GM18520 (cell line): ENCODE measurements at regions not wholly inside any gene's neighbourhood (a gene's known extent, or its start where the extent isn't known, plus 50 kb on each side); places are given as distances from the start of the nearest gene placed in this dataset.
A peak's percentile ranks its signal among the peaks of the same experiment; 100 is the strongest.
"Not testable (repeated sequence)": the region's sequence is repeated elsewhere in the genome, so short reads cannot be mapped to it uniquely, and the experiment has no call there.

ENCODE experiments used
- ATAC-seq: cut with Tn5 transposase; IDR thresholded peaks from one replicate; pipeline ENCODE4 v1.9.1; 2021; ENCODE audit not compliant: unreplicated experiment

DNA sequence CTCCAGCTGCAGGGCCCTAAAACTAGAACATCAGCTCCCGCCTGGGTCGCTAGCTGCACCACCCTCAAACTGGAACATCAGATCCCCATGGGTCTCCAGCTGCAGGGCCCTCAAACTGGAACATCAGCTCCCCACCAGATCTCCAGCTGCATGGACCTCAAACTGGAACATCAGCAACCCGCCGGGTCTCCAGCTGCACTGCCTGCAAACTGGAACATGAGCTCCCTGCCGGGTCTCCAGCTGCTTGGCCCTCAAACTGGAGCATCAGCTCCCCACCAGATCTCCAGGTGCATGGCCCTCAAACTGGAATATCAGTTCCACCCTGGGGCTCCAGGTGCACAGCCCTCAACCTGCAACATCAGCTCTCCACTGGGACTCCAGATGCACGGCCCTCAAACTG is 82.7 kb downstream of the TFRC start:
- ATAC-seq = not testable (repeated sequence)

DNA sequence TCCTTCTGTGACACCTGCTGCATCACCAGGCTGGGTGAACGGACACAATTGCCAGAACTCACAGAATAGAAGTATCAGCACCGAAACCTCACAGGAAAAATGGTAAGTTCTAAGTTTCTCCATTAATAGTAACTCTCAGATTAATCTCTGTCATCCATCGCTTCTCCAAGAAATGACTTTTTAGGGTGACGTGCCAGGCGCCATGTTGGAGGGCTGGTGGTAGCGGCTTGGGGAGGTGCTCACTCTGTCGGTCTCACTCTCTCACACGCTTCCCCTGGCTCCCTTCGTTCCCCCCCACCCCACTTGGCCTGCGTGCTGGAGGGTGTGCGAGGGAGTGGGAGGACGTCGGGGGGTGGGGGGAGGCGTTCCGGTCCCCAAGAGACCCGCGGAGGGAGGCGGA is 85.6 kb downstream of the TFRC start:
- not testable (repeated sequence) for ATAC-seq

DNA sequence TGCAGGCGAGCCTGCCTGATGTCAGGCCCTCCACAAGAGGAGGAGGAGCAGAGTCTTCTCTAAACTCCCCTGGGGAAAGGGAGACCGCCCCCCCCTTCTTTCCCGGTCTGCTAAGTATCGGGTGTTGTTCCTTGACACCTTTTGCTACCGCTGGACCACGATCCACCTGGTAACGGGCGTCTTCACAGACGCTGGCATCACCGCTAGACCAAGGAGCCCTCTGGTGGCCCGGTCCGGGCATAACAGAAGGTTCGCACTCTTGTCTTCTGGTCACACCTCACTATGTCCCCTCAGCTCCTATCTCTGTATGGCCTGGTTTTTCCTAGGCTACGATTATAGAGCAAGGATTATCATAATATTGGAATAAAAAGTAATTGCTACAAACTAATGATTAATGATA is 86.0 kb upstream of the TNK2 start:
- ATAC-seq = not testable (repeated sequence)

DNA sequence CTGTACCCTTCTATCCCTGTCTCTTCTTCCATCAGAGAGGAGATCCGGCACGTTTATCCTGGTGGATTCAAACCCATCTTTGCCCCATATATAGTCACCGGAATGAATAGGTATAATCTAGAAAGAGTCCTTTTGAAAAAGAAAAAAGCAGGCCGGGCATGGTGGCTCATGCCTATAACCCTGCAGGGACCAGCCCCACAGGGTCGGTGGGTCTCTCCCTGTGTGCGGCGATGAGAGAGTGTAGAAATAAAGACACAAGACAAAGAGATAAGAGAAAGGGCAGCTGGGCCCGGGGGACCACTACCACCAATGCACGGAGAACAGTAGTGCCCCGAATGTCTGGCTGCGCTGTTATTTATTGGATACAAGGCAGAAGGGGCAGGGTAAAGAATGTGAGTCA is 85.3 kb upstream of the TNK2 start:
- ATAC-seq = not testable (repeated sequence)

DNA sequence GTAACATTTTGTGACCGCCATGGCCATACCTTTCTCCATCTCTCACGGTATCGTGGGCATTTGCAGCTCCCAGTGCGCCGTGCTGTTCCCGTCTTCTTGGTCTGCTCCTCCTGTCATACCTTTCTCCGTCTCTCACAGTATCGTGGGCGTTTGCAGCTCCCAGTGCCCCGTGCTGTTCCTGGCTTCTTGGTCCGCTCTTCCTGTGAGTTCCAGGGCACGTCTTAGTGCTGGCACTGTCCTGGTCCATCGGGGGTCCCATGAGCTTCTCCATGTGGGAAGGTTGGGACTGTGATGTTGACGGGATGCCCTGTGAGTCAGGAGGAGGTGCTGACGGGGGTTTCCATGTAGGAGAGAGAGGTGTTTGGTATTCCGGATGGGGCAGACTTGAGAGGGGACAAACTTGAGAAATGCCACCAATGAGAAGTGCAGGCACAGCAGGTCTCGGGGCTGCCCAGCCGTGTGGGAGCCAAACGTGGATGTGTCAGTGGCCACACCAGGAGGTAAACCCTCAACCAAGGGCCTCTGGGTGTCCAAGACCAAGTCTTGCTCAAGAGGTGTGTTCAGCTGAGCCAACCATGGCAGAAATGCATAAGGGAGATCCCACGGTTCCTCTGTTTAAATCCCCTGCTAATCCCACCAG is 84.7 kb upstream of the TNK2 start:
- ATAC-seq = not testable (repeated sequence)

DNA sequence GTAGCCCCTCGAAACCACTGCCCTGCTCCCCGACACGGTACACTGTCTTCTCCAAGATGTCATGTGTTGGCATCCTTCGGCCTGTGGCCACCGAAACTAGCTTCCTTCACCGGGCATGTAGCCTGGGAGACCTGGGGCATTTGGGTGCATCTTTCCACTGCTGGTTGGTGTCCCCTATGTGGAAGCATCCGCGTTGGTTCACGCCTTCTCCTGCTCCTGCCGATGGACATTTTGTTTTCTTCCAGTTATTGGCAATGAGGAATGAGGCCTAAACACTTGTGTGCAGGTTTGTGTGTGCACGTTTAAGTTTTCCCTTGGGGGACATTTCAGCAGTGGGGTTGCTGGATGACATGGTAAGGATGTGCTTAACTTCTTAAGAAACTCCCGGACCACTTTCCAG is 83.6 kb upstream of the TNK2 start:
- ATAC-seq = not testable (repeated sequence)

DNA sequence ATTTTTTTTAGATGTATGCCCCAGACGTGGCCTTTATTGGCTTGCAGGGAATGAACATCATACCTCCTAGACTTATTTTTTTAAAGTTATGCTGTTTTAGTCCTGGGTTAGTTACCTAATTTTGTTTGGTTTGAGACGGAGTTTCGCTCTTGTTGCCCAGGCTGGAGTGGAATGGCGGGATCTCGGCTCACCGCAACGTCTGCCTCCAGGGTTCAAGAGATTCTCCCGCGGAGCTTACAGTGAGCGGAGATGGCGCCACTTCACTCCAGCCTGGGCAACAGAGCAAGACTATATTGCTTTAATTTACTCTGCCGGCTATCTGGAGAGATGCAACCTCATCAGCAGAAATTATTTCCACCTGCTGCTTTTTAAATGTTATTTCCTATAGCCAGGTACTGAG is 82.9 kb upstream of the TNK2 start:
- not testable (repeated sequence) for ATAC-seq

DNA sequence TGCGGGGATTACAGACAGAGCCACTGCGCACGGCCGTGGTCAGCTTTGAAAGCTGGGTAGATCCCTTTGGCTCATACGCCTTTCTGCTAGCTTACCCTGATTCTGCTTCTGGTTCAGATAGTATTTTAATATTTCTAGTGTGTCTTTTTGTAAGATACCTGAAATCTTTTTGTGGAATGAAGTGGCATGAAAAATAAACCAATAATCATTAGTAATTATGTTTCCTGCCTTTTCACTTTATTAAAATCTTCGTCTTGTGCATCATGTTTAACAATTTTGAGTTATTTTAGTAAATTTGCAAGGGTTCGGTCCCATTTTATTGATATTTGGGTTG is 82.5 kb upstream of the TNK2 start:
- ATAC-seq = not testable (repeated sequence)

DNA sequence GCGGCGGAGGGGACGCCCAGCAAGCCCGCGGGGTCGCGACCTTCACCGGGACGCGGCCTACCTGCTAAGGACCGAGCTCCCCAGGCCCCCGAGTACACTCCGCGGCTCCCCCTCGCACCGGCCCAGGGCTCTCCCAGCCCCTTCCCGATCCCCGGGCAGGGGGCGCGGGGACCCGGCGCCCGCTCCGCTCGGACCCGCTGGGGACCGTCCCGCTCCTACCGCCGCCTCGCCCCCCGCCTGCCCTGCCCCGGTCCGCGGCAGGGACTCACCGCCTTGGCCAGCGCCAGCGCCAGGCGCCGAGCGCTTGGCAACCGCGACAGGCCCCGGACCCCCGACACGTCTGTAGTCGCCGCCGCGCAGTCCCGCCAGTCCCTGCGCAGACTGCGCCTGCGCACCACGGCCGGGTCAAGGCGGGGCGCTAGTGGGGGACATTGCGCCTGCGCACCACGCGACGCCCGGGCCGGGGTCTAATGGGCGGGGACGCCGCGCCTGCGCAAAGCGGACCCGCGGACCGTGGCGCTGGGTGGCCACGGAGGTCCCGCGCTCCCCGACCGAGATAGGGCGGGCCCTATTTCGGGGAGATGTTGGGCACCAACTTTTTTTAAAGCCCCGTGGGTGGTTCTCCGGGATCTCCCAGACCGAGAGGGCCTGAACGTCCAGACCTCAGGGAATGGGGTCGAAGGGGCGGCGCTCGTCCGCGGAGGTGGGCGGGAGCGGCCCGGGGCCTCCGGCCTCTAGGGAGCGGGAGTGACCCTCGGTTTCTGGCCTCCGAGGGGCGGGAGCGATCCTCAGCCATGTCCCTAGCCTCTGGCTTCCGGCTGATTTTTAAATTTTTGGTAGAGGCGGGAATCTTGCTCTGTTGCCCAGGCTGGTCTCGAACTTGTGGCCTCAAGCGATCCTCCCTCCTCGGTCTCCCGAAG is 81.8 kb upstream of the TNK2 start:
- ATAC-seq = peak; percentile 84

DNA sequence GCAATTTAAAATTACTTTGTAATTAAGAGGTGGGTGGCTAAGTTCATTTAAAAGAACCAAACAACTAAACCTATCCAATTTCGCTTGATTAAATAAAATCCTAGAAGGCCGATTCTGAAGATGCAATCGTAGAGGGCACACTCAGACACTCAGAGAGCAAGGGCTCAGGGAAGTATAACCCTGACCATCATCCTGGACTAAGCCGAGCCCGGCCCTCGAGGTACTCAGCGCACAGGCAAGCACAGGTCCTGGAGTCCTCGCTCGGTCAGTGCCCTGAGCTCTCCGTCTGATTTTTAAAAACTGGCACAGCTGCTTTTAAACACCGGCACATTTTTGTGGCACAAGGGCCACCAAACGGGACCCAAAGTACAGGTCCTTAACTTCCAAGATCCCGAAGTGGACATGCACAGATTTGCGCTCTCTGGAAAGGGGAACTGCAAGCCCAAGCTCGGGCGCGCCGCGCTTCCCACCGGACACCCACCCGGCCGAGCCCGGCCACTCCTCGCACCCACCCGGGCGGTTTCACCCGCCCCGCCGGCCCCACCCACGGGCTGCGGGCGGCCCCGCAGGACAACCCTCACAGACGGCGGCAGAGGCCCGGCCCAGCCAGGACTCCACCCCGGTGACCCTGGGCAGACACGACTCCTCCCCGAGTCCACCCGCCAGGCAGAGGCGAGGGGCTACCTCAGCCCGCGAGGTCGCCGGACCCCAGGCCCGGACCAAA is 81.0 kb upstream of the TNK2 start:
- peak; percentile 31 for ATAC-seq

DNA sequence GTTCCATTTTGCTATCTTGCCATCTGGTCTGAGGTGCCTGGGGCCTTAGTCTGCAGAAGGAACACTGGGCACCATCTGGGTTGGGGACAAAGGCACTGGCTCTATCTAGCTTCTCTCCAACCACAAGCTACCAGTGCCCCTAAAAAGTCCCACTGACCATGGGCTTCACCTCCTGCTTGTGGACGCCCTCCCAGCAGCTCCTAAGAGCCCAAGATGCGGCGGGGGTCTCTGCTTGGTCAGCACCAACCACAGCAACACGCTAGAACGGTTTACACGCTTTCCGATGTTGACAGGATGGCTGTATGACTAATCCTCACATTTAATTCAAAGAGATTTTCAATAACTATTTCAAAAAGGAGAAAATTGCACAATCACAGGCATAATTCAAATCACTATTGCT is 80.4 kb upstream of the TNK2 start:
- not testable (repeated sequence) for ATAC-seq

DNA sequence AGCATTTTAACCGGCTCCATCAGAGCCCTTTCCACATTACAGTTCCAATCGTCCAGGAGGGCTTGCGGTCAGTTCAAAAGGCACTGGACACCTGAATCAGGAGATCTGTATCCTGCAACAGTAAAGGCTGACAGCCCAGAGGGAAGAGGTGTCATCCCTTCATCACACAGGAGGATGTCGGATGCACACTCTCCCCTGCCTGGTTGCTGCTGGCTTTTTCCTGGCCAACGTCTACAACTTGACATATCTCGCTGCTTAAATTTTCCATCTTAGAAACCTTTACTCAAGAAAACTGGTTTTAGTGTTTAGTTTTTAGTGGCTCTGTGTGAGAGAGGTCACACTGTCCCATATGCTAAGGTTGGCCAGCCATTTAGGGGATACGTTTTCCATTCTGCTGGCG is 78.7 kb upstream of the TNK2 start:
- not testable (repeated sequence) for ATAC-seq

DNA sequence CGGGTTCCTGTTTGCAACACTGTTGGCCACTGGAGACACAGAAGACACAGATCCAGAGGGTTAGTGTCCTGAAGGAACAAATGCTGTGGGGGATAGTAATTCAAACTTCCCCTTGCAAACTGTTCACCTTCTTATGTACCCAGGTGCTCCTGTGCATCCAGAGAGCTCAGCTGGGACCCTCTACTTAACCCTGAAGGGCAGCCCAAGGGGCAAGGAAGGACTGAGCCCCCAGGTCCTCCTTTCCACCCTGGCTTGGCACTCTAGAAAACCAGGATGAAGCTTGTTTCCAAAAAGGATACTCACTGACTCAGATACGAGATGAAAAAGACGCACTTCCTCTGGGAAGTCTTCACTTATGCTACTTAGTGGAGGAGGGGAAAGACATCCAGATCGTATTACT is 78.2 kb upstream of the TNK2 start:
- not testable (repeated sequence) for ATAC-seq

DNA sequence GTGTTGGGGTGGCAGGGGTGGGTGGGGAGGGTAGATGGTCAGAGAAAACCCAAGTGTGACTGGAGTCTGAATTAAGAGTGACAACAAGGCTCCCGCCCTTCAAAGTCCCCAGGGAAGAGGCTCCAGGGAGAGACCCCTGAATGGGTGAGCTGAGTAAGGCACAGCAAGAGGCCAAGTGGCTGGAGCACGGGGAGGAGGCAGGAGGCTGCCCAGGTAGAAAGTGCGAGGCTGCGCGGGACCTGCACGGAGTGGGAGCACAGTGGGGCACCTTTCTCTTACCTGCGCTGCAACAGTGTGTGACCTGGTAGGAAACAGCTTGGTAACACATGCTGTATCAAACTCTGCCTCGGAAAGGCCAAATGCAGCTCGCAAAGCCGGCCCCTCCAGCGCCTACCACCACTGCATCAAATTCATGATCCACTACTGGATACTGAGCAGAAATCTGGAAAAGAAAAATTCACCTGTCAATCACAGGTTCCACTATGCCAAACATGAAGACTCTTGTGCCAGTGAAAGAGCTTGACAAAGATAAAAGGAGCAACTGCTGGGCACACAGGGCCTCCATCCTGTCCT is 77.1 kb upstream of the TNK2 start:
- ATAC-seq = not testable (repeated sequence)

DNA sequence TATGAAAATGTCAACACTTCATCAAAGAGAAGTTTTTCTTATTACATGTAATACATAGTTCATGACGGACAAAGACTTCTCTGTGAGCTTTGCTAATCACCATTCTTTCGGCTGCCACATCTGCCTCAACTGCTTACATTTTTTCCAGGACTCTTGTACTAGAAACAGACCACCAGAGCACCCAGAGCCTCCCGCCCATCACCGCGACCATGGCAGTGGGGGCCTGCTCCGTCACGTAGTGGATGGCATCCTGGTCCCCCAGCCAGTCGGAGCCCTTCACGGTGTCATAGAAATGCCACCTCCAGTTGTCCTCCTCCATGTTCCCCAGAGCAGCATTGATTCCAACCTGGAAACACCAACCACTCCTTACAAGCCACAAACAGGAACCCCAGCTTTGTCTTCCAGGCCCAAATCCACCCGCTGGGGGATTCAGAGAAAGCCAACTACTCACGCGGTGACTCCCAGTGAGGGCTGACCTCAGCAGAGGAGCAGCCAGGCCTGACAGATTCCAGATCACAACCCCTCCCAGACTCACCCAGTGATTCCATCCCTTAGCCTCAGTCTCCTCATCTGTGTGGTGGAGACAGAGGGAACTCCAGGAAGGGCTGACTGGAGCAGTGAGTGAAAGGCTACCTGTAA is 76.2 kb upstream of the TNK2 start:
- not testable (repeated sequence) for ATAC-seq

DNA sequence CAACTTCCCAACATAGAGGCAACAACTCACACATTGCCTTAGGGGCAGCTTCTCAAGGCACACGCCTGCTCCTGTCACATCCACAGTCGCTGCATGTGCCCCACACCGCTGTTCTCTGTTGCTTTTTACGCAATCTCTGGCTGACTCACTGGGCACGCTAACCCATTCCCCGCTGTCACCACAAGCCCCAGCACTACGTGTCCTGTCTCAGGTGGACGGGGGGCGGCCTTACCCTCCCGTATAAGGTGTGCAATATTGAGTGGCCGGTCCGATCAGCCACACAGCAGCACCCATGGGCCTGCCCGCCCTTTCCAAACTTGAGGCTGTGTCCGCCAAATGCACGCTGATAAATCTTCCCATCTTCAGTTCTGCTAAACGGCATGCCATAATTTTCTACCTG is 75.5 kb upstream of the TNK2 start:
- not testable (repeated sequence) for ATAC-seq

DNA sequence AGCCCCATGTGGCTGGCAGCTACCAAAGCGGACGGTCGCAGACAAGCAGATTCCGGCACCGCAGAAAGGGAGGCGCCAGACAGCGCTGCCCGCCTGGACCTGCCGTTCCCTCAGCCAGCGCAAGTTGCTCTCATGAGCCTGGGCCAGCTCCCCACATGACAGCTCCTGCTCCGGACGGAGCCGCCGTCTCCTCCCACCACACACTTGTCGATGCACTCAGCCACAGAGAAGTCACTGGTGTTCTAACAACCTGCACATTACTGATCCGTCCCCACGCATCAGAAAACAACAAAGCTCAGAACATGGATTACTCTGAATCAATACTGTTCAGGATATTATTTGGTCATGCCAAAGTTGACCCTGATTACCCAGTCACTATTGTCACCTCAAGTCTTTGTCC is 74.4 kb upstream of the TNK2 start:
- not testable (repeated sequence) for ATAC-seq

DNA sequence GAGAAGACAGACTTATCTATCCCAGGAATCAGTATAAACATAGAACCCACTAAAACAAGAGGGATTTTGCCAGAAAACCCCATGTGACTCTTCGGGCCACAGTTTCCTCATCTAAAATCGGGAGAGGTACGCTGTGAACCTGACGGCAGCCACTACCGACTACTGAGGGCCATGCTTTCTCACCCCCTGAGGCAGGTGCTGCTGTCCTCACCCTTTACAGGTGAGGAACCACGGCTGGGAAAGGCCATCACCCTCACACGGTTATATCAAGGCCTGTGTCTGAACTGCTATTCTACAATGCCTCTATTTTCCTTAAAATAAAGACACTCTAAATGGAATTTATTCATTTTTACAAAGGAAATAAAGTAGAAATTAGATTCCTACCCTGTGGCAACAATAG is 73.4 kb upstream of the TNK2 start:
- not testable (repeated sequence) for ATAC-seq

DNA sequence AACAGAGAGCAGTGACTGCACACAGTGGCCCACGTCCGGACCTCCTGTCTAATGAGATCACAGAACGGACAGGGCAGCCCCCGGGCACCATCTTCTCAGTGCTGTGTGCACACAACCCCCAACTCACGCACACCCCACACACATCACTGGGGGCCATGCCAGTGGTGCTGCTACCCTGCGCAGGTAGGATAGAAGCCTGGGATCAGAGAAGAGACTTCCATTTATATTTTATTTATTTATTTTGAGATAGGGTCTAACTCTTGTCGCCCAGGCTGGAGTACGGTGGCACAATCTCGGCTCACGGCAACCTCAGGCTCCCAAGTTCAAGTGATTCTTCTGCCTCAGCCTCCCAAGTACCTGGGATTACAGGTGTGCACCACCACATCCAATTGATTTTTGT is 71.5 kb upstream of the TNK2 start:
- ATAC-seq = not testable (repeated sequence)

DNA sequence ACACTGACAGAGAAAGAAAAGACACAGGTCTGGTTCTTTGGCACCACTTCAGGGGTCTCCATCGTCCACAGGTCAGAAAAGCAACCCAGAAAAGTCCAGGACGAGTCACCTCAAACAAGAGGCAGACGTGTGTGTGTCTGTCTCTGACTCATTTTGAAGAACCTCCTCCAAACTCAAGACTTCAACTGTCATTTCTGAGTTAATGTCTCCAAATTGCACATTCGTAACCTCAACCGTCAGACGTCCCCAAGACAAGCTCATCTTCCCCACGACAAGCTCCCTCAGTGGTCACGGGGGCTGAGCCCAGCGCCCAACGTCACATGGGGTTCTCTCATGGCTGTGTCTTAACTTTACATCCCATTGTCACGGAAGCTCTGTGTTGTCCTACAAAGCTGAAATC is 70.2 kb upstream of the TNK2 start:
- not testable (repeated sequence) for ATAC-seq

DNA sequence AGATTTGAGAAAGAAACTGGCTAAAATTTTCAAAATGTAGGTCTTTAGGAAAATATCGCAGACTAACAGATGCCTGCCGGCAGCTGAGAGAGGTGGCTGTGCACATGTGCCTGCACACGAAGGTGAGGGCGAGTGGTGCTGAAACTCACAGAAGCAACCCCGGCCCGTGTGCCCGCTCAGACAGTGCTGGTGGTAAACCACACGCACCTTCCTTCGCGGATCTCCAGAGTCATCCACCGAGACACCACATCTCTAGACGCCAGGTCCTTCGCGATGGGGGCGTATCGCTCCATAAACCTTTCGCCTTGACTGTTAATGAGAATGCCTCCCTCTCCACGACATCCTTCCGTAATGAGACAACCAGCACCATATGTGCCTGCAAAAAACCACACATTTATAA is 68.5 kb upstream of the TNK2 start:
- not testable (repeated sequence) for ATAC-seq
